ENCODE measurements at regions not wholly inside any gene's neighbourhood (a gene's known extent, or its start where the extent isn't known, plus 50 kb on each side); places are given as distances from the start of the nearest gene placed in this dataset.

DNA sequence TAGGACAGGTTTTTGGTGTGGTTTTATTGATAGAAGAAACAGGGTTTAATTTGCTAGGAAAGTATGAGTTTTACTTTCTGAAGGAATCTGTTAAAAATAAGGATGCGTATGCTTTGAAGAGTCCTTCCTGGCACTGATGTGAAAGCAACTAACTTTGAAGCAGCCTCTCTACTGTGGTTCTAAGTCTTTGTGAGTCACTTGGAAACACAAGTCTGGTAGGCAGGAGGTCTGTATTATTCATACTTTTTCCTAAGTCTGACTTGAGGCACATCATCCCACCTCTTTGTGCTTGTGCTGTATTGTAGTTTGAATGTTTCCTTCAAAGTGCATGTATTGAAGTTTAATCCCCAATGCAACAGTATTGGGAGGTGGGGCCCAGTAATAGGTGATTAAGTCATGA is 129.0 kb downstream of the TAF11L14 start:
- no peak for DNase-seq

GRCh38 chr5:17766031-17766430 is 131.8 kb downstream of the TAF11L14 start:
- no peak for DNase-seq

DNA sequence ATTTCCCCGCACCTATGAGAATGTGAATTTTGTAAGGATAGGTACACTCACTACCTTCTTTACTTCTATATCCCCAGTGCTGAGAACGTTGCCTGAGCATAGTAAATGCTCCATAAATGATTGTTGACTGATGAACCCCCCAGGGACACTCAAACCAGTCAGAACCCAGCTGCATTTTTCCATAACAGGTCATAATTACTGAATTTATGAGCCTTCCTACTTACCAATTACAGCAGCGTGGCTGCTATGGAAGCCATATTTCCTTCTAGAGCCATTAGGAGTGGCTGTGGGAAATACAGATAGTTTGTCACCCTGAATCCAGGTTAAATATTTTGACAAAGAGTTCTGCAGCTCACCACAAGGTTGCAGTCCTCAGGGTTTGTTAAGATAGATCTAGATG is 135.0 kb downstream of the TAF11L14 start:
- DNase-seq: no peak

DNA sequence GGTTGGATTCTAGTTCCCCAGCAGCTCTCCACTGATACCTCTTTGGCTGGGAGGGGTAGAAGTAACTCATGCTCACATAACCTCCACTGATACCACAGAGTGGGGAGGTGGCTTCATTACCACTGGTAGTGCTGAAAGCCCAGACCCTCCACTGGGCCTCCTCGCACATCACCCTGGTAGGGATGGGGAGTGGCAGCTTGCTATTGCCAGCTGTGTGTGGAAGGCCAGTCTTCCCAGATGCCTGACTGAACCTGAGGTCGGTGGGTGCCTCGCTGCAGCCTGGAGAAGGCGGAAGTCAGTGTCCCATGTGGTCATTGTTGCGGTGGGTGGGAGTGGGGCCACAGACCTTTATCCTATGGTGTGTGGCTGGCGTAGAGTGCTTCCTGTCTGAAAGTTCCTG is 138.0 kb downstream of the TAF11L14 start:
- no peak for DNase-seq

DNA sequence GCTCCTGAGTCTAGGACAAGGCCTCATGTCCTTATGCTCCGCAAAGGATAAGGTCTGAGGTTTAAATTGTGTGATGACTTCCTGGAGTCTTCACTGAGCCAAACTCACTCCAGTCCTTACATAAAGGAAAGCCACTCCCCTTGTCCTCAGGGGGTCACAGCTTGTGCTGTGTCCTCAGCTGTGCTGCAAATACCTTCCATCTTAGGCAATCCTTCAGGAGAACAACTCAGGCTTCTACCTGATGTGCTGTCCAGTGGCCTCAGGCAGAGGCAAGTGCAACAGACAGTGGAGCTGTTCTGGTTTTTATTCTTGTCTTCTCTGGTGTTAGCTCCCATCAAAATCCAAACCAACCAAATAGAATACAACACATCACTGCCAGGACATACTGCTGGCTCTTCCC is 151.5 kb downstream of the TAF11L14 start:
- no peak for DNase-seq

DNA sequence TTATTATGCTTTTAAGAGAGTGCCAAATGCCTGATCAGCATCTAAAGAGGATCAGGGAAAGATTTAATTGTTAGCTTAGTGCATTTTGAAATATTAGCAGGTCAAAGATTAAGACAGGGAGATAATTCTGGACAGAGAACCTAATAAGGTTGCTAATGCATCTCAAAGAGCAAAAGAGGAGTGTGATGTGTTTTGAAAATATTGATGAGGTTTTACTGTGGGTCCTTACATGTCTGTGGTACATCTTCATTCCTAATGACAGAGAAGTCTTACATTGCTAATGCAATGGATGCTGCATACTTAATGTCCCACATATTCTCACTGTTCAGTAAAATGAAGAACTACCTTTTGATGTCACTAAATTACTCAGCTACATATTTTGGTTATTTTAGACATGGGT is 154.1 kb downstream of the TAF11L14 start:
- no peak for DNase-seq

- no peak for DNase-seq
Measured at GRCh38 chr5:17794201-17794600, 159.9 kb downstream of the TAF11L14 start.

GRCh38 chr5:17794815-17795214 is 160.6 kb downstream of the TAF11L14 start:
- no peak for DNase-seq

GRCh38 chr5:17796142-17796541 is 161.9 kb downstream of the TAF11L14 start:
- no peak for DNase-seq

GRCh38 chr5:17796757-17797396 is 162.6 kb downstream of the TAF11L14 start:
- DNase-seq: no peak

GRCh38 chr5:17799521-17799920 is 165.3 kb downstream of the TAF11L14 start:
- no peak for DNase-seq

DNA sequence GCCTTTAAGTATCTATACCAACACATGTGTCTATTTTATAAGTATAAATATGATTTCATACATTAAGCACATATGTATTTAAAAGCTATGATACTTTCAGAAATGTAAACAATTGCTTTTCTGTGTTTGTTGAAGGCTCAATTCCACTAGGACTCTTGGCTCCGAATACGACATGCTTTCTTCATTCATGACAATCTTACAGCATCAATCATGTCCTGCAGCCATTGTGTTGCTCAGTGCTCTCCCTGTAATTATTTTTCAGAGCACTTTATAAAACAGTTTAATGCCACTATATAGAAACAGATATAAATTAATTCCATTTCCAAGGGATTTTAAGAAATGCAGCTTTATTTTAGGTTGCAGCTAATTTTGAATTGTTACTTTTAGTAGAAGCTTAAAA is 167.3 kb downstream of the TAF11L14 start:
- DNase-seq: no peak

GRCh38 chr5:17802256-17802655 is 168.0 kb downstream of the TAF11L14 start:
- DNase-seq: no peak

- no peak for DNase-seq
Measured at GRCh38 chr5:17803971-17804370, 169.7 kb downstream of the TAF11L14 start.

GRCh38 chr5:17805227-17805825 is 171.1 kb downstream of the TAF11L14 start:
- no peak for DNase-seq

DNA sequence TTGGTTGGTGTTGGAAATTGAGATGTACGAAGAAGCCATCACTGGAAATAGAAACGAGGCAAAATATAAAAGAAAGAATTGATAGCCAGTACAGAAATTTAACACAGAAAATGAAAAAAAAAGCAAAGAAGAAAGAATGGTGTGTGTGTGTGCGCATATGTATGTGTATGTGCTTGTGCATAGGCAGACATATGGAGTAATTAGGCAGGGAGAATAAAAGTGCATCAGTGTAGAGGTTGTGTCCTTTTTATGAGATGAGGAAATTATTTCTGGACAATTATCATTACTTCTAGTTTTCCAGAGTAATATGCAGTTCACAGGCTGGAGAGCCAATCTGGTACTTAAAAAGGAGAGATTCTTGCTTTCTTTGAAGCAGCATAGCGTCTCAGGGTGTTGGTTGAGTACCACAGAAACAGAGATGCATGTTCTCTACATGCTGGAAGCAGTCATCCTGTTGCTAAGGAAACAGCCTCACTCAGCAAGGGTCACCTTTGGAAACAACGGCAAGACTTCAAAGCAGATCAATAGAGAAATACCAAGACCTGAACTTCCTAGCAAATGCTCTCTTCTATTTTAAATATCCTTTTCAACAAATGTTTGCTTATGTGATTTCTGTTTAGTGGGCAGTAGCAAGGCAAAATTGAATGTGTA is 172.7 kb downstream of the TAF11L14 start:
- no peak for DNase-seq

DNA sequence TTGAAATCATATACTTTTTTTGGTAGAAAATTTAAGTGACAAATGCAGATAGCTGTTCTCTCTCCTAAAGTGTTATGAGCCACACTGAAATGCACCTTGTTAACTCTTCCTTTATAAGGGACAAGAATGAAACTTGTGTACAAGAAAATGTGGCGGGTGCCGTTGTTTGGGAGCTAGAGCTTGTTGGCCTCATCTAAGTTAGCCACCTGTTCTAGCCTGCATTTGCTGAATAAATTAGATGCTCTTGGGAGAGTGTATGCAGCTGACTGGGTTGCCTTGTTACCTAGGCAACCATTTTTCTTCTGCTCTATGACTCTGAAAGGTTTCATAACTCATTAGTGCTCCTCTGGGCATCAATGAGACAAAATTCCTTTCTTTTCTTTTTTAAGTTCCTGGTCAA is 174.3 kb downstream of the TAF11L14 start:
- DNase-seq: no peak

DNA sequence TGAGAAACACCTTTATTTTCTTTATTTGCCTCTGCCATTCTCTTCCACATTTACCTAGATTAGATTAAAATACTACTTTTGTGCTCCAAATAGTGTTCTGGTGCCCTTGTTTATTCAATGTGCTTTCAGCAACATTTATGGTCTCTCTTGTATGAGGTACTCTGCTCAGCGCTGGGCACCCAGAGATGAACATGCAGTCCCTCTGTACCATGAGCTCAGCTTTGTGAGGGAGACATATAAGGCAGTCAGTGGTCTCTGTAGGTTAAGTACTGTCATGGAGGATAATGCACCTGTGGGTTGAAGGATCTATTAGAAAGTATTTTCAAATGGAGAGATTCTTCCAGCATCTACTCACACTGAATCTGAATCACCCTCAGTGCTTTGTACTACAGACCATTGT is 176.5 kb downstream of the TAF11L14 start:
- DNase-seq: no peak

DNA sequence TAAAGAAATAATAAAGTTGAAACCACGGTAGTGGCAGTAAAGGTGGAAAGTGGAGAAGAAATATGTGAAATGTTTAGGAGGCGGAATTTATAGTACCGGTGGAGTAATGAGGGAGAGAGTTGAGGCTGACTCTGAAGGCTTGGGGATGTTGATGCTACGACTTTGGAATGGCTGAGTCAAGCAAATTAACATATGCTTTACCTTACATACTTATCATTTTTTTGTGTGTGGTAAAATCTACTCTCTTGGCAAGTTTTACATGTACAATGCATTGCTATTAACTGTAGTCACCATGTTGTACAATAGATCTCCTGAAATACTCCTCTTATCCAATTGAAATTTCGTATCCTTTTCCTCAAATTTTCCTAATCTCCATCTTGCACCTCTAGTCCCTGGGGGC is 179.0 kb downstream of the TAF11L14 start:
- DNase-seq: no peak

- no peak for DNase-seq
Measured at GRCh38 chr5:17816505-17816904, 182.2 kb downstream of the TAF11L14 start.

GRCh38 chr5:17816944-17817343 is 182.7 kb downstream of the TAF11L14 start:
- no peak for DNase-seq

- DNase-seq: no peak
Measured at GRCh38 chr5:17817990-17818389, 183.7 kb downstream of the TAF11L14 start.

GRCh38 chr5:17819783-17820182 is 185.5 kb downstream of the TAF11L14 start:
- no peak for DNase-seq

GRCh38 chr5:17828681-17829080 is 194.4 kb downstream of the TAF11L14 start:
- no peak for DNase-seq

- no peak for DNase-seq
Measured at GRCh38 chr5:17829456-17829855, 195.2 kb downstream of the TAF11L14 start.

Data from stimulated activated naive CD4-positive, alpha-beta T cell treated with Interleukin-2 at 50 U/mL for 16 hours (primary cell).